DOHH2 (cell line): ENCODE measurements at regions not wholly inside any gene's neighbourhood (a gene's known extent, or its start where the extent isn't known, plus 50 kb on each side); places are given as distances from the start of the nearest gene placed in this dataset.

Experiments
- EZH2phosphoT487 ChIP-seq: fragments of 200-600 bp; sonication (generic); IDR thresholded peaks from 2 replicates; pipeline ENCODE4 v1.6.1; 2017; ENCODE audit warnings: borderline replicate concordance, mild to moderate bottlenecking, antibody characterized with exemption, low read length, moderate library complexity, mixed read lengths
- TF ChIP-seq, protein P1 (sequence below): fragments of 200-600 bp; sonication (generic); IDR thresholded peaks from one replicate; pipeline ENCODE4 v1.5.1; 2014; ENCODE audit warnings: antibody characterized with exemption, mild to moderate bottlenecking, low read depth, low read length; ENCODE audit not compliant: poor library complexity, severe bottlenecking

DNA sequence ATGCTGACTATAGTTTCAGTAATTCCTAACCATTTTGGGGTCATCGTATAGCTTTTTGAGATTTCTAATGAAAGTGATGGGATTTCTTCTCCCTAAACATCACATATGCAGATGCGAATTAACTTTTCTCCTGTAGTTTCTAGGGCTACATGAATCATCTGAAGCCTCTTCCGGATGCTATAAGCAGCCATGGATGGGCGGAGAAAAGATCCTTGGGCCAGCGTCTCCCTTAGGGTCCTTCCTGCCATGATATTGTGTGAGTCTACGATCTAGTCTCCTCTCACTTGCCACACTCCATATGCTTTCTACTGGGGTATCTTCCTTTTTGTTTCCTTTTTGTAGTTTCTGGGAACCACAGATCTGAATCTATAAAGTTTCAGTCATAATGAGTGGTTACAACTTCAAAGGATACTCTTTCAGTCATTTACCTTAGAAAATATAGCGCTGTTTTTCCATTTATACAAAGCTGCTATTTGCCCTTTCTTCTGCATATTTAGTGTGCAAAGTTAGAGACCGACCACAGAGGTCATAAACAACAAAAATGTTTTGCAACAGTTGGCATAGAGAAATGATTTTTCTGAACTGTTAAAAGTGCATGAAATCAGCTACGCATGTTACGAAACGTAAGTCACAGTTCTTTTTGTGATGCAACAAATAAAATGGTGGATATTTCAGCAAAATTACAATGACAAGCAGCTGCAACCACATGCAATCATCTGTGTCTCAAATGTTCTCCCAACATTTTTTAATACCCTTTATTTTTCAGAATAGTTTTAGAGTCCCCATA lies 396.2 kb upstream of the SLC35B3 start:
- TF ChIP-seq, protein P1, sequence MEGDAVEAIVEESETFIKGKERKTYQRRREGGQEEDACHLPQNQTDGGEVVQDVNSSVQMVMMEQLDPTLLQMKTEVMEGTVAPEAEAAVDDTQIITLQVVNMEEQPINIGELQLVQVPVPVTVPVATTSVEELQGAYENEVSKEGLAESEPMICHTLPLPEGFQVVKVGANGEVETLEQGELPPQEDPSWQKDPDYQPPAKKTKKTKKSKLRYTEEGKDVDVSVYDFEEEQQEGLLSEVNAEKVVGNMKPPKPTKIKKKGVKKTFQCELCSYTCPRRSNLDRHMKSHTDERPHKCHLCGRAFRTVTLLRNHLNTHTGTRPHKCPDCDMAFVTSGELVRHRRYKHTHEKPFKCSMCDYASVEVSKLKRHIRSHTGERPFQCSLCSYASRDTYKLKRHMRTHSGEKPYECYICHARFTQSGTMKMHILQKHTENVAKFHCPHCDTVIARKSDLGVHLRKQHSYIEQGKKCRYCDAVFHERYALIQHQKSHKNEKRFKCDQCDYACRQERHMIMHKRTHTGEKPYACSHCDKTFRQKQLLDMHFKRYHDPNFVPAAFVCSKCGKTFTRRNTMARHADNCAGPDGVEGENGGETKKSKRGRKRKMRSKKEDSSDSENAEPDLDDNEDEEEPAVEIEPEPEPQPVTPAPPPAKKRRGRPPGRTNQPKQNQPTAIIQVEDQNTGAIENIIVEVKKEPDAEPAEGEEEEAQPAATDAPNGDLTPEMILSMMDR = no peak
- no peak for TF ChIP-seq EZH2phosphoT487
